ENCODE measurements at regions not wholly inside any gene's neighbourhood (a gene's known extent, or its start where the extent isn't known, plus 50 kb on each side); places are given as distances from the start of the nearest gene placed in this dataset.

DNA sequence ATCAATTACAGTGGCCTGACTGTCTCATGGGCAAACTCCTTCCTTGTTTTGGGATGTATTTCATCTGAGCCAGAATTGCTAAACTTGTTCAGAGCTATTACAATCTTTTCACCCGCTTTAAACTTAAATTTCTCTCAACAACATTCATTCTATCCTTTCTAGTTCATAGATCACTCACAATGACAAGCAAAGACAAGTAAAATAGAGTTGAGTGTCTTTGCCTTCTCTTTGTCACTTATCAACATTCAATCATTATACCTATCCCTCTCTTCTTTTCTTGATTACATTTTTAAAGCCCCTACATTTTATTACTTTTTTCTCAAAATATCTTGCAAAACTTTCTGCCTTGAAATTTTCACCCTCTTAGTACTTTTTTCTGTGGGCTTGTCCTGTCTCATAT is 1113.1 kb downstream of the PCDH17 start (continued):
- TF ChIP-seq CREB1 (IDR thresholded peaks at IDR 0.05; ENCODE audit: low read depth) (no peak), SPI1 (IDR thresholded peaks at IDR 0.05; ENCODE audit: borderline replicate concordance, insufficient read depth, low read depth, low read length) (no peak), IKZF2 (IDR thresholded peaks at IDR 0.05) (no peak), CHD1 (IDR thresholded peaks at IDR 0.05; ENCODE audit: low read depth, low read length) (no peak), ZNF217 (IDR thresholded peaks at IDR 0.05) (no peak)
- TF ChIP-seq, protein P1, sequence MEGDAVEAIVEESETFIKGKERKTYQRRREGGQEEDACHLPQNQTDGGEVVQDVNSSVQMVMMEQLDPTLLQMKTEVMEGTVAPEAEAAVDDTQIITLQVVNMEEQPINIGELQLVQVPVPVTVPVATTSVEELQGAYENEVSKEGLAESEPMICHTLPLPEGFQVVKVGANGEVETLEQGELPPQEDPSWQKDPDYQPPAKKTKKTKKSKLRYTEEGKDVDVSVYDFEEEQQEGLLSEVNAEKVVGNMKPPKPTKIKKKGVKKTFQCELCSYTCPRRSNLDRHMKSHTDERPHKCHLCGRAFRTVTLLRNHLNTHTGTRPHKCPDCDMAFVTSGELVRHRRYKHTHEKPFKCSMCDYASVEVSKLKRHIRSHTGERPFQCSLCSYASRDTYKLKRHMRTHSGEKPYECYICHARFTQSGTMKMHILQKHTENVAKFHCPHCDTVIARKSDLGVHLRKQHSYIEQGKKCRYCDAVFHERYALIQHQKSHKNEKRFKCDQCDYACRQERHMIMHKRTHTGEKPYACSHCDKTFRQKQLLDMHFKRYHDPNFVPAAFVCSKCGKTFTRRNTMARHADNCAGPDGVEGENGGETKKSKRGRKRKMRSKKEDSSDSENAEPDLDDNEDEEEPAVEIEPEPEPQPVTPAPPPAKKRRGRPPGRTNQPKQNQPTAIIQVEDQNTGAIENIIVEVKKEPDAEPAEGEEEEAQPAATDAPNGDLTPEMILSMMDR (IDR thresholded peaks at IDR 0.05 in 2 of 3, conservative IDR thresholded peaks at IDR 0.05 in 1 of 3; ENCODE audit: control insufficient read depth in 2 of 3, extremely low read depth in 1 of 3, insufficient read depth in 1 of 3, low read depth in 3 of 3, low read length in 3 of 3), result no peak

DNA sequence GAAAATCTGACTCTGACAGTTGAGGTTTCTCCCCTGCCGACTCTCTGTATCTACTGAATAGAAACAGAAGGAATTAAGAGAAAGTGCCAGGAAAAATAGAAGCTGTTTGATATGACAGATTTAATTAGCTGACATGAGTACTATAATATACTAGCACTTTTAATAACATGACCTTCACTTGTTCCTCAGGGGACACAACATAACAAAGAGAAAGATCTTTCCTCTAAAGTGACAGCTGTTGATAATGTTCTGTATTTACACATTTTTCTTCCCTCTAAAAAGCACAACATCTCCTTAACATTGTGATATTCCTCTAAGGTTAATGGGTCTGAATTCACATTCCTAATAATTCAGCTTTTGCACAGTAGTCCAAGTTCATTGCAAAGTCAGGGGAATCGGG is 1136.0 kb downstream of the PCDH17 start:
- Histone ChIP-seq H4K20me1 (ENCODE audit: control insufficient read depth, insufficient read depth) (no peaks in the 10 kb centered on the region), H3K4me3 (no peak overlapping the region), H3K4me2 (ENCODE audit: control insufficient read depth, insufficient read depth) (no peak overlapping the region), H3K36me3 (ENCODE audit: control insufficient read depth in 2 of 2, insufficient read depth in 2 of 2, low read length in 1 of 2) (no peaks in the 10 kb centered on the region), H2AFZ (ENCODE audit: control insufficient read depth, low read depth, low read length) (no peak overlapping the region), H3K27ac (ENCODE audit: control insufficient read depth, insufficient read depth) (no peak overlapping the region), H3K27me3 (replicated peaks in 1 of 2; ENCODE audit: control insufficient read depth in 2 of 2, insufficient read depth in 2 of 2, low read length in 1 of 2) (no peaks in the 10 kb centered on the region), H3K9ac (ENCODE audit: control insufficient read depth, insufficient read depth, low read length) (no peak overlapping the region), H3K9me3 (replicated peaks; ENCODE audit: control insufficient read depth, insufficient read depth, low read length) (no peaks in the 10 kb centered on the region), H3K79me2 (ENCODE audit: control insufficient read depth, insufficient read depth, low read length) (no peaks in the 10 kb centered on the region), H3K4me1 (ENCODE audit: control insufficient read depth, insufficient read depth, low read length) (no peaks in the 10 kb centered on the region)
- intact Hi-C loops (cut with micrococcal nuclease; ENCODE audit: unreplicated experiment) (no loop called here), in situ Hi-C loops (cut with MboI) (loop anchor here (10.0 kb wide), 1 partner anchor 57 kb away; no protein-coding TSS in a partner anchor)
- DNase-seq (ENCODE audit: low read depth, low spot score), result no peak
- 17% methylated on average over 2 of the region's 2 CpGs for WGBS (ENCODE audit: insufficient coverage, insufficient replicate concordance, low lambda C conversion rate, missing lambda C conversion rate)
- TF ChIP-seq CBX3 (IDR thresholded peaks at IDR 0.05; ENCODE audit: borderline replicate concordance, low read depth) (no peak), MYC (IDR thresholded peaks at IDR 0.05; ENCODE audit: insufficient read depth, insufficient read length, insufficient replicate concordance, low read length, severe bottlenecking) (no peak), MTA2 (IDR thresholded peaks at IDR 0.05; ENCODE audit: low read depth) (no peak), EED (IDR thresholded peaks at IDR 0.05; ENCODE audit: low read depth) (no peak)
- TF ChIP-seq, protein P1 (IDR thresholded peaks at IDR 0.05 in 2 of 3, conservative IDR thresholded peaks at IDR 0.05 in 1 of 3; ENCODE audit: control insufficient read depth in 2 of 3, extremely low read depth in 1 of 3, insufficient read depth in 1 of 3, low read depth in 3 of 3, low read length in 3 of 3), result no peak
- TF ChIP-seq, protein P2, sequence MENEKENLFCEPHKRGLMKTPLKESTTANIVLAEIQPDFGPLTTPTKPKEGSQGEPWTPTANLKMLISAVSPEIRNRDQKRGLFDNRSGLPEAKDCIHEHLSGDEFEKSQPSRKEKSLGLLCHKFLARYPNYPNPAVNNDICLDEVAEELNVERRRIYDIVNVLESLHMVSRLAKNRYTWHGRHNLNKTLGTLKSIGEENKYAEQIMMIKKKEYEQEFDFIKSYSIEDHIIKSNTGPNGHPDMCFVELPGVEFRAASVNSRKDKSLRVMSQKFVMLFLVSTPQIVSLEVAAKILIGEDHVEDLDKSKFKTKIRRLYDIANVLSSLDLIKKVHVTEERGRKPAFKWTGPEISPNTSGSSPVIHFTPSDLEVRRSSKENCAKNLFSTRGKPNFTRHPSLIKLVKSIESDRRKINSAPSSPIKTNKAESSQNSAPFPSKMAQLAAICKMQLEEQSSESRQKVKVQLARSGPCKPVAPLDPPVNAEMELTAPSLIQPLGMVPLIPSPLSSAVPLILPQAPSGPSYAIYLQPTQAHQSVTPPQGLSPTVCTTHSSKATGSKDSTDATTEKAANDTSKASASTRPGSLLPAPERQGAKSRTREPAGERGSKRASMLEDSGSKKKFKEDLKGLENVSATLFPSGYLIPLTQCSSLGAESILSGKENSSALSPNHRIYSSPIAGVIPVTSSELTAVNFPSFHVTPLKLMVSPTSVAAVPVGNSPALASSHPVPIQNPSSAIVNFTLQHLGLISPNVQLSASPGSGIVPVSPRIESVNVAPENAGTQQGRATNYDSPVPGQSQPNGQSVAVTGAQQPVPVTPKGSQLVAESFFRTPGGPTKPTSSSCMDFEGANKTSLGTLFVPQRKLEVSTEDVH (IDR thresholded peaks at IDR 0.05; ENCODE audit: low read depth, partially characterized antibody), result no peak
- no peak for ATAC-seq
- ChIA-PET POLR2A (no interaction called here), RAD21 (ENCODE audit: unreplicated experiment) (no interaction called here), SMC1A (ENCODE audit: uncharacterized antibody, unreplicated experiment) (interaction anchor here (1.5 kb wide), 1 partner anchor 27 kb away, joined by 3 read pairs; no protein-coding TSS in a partner anchor), CTCF (interaction anchor here (0.6 kb wide), 1 partner anchor 1036 kb away, joined by 3 read pairs; no protein-coding TSS in a partner anchor)
- BruUV-seq (replicated peaks), result no TSS peak
- no peak for FAIRE-seq
